GM13977 (cell line): ENCODE measurements at regions not wholly inside any gene's neighbourhood (a gene's known extent, or its start where the extent isn't known, plus 50 kb on each side); places are given as distances from the start of the nearest gene placed in this dataset.

Experiments used
- DNase-seq: peaks from one replicate; pipeline ENCODE4 v3.0.0; 2012; ENCODE audit warnings: low spot score
- CTCF ChIP-seq: IDR thresholded peaks from 2 replicates; pipeline ENCODE4 v1.5.1; 2012; ENCODE audit warnings: mild to moderate bottlenecking, control low read depth; ENCODE audit not compliant: insufficient read depth; ENCODE audit errors: extremely low read depth, missing control alignments
- in situ Hi-C: fragments of 300-500 bp; cut with MboI; formaldehyde crosslinking; loops from one replicate; pipeline ENCODE4 v1.12.0; 2022; ENCODE audit warnings: low sequenced_read_pairs, low pct_unique_long_range_greater_than_20kb, mixed read lengths, inconsistent platforms; ENCODE audit not compliant: unreplicated experiment

GRCh38 chr2:19790291-19790690 lies 111.5 kb downstream of the TTC32 start:
- no peak for TF ChIP-seq CTCF
- DNase-seq, result no peak
- in situ Hi-C loops, result no loop called here

GRCh38 chr2:19787134-19787533 lies 114.6 kb downstream of the TTC32 start:
- DNase-seq, result no peak
- no peak for TF ChIP-seq CTCF
- in situ Hi-C loops, result no loop called here

GRCh38 chr2:19786408-19787058 lies 115.2 kb downstream of the TTC32 start:
- no peak for TF ChIP-seq CTCF
- DNase-seq, result no peak
- in situ Hi-C loops, result no loop called here

DNA sequence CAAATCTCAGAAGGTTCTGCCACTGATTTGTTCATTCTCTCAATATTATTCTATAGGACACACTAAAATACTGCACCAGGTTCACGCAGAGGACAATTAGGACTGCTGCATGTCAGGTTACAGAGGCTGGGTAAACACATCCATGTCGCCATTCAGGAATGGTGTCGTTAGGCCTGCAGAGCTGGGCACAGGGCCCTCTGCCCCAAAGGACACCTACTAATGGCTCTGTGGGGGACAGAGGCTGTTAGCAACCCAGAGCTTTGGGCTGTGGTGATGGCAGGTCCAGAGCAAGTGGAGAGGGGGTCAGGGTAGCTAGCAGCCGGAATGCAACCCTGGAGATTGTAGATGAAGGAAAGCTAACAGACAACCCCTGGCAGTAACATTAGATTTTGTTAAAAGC lies 115.9 kb downstream of the TTC32 start:
- no peak for TF ChIP-seq CTCF
- DNase-seq, result no peak
- in situ Hi-C loops, result no loop called here

DNA sequence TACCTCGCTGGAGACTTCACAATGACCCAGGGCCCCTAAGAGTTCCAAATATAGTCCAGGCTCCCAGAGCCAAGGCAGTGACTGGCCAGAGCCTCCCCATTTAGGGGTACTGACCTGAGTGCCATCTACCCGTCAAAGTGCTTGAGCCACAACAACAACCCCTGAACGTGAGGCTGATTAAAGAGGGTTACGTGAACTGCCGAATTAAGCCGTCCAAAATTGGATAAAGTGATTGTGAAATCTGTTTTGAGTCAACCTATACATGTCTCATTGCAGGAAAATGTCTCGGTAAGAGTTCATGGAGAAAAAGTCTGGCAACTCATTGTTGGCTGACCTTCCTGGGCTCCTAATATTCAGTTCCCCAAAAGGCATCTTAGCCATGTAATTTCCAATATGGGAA lies 116.3 kb downstream of the TTC32 start:
- no peak for DNase-seq
- TF ChIP-seq CTCF, result no peak
- in situ Hi-C loops, result no loop called here

GRCh38 chr2:19784456-19784855 lies 117.3 kb downstream of the TTC32 start:
- DNase-seq, result no peak
- no peak for TF ChIP-seq CTCF
- in situ Hi-C loops, result no loop called here
